H1 (cell line): ENCODE measurements at regions not wholly inside any gene's neighbourhood (a gene's known extent, or its start where the extent isn't known, plus 50 kb on each side); places are given as distances from the start of the nearest gene placed in this dataset.

Experiments used
- ASH2L ChIP-seq: fragments of 200-600, 300-600 bp; sonication (generic); IDR thresholded peaks from one replicate; pipeline ENCODE4 v1.7.1; 2017; ENCODE audit warnings: low read length
- ATF2 ChIP-seq: IDR thresholded peaks from 2 replicates; pipeline ENCODE4 v1.6.1; 2012; ENCODE audit warnings: low read length, inconsistent platforms
- BCL11A ChIP-seq, 2 experiments: IDR thresholded peaks; one replicate each; pipeline ENCODE4 v1.6.1; 2011; ENCODE audit warnings: low read depth in 2 of 2, low read length in 2 of 2, mild to moderate bottlenecking in 2 of 2
- CBX8 ChIP-seq: fragments of 300-800, 300-1000 bp; sonication (generic); IDR thresholded peaks from 2 replicates; pipeline ENCODE4 v1.7.1; 2016; ENCODE audit warnings: low read depth, low read length, borderline replicate concordance
- CTCF ChIP-seq, 3 experiments: IDR thresholded peaks; 1 replicate in 2 of 3; 2 replicates in 1 of 3; pipeline versions ENCODE4 v1.5.1 to v1.6.1; 2011; ENCODE audit warnings: low read length in 3 of 3, mild to moderate bottlenecking in 3 of 3, inconsistent platforms in 2 of 3, low read depth in 1 of 3, moderate library complexity in 1 of 3; ENCODE audit not compliant: insufficient read depth in 1 of 3; ENCODE audit errors: control extremely low read depth in 1 of 3
- EZH2 ChIP-seq: fragments of 200-600 bp; sonication (generic); IDR thresholded peaks from 2 replicates; pipeline ENCODE4 v1.7.1; 2012; ENCODE audit warnings: low read depth, mild to moderate bottlenecking, moderate library complexity, low read length, inconsistent platforms; ENCODE audit not compliant: severe bottlenecking
- FOSL1 ChIP-seq: IDR thresholded peaks from 2 replicates; pipeline ENCODE4 v1.6.1; 2011; ENCODE audit warnings: mild to moderate bottlenecking, low read depth, low read length, moderate library complexity; ENCODE audit not compliant: insufficient read depth
- GABPA ChIP-seq: IDR thresholded peaks from 2 replicates; pipeline ENCODE4 v1.6.1; 2011; ENCODE audit warnings: mild to moderate bottlenecking, low read length, moderate library complexity, borderline replicate concordance; ENCODE audit not compliant: insufficient read depth
- JUN ChIP-seq: IDR thresholded peaks from 2 replicates; pipeline ENCODE4 v1.6.1; 2011; ENCODE audit warnings: low read depth, mild to moderate bottlenecking, improper control_type of control experiment, low read length
- MAFK ChIP-seq: IDR thresholded peaks from 2 replicates; pipeline ENCODE4 v1.6.1; 2012; ENCODE audit warnings: low read depth, mild to moderate bottlenecking, improper control_type of control experiment, low read length
- POLR2A ChIP-seq, 2 experiments: IDR thresholded peaks; 1 replicate in 1 of 2; 2 replicates in 1 of 2; pipeline ENCODE4 v1.6.1; 2011; ENCODE audit warnings: low read depth in 2 of 2, low read length in 2 of 2, mild to moderate bottlenecking in 2 of 2; ENCODE audit errors: control extremely low read depth in 1 of 2
- POLR2AphosphoS5 ChIP-seq: IDR thresholded peaks from 2 replicates; pipeline ENCODE4 v1.6.1; 2011; ENCODE audit warnings: low read depth, low read length
- RAD21 ChIP-seq, 2 experiments: IDR thresholded peaks in 1 of 2; conservative IDR thresholded peaks in 1 of 2; 2 replicates each; pipeline ENCODE4 v1.6.1; 2011; ENCODE audit warnings: low read depth in 2 of 2, low read length in 2 of 2, improper control_type of control experiment in 1 of 2, inconsistent platforms in 1 of 2, mild to moderate bottlenecking in 1 of 2, moderate library complexity in 1 of 2
- SIX5 ChIP-seq: IDR thresholded peaks from 2 replicates; pipeline ENCODE4 v1.6.1; 2011; ENCODE audit warnings: mild to moderate bottlenecking, low read depth, low read length
- SP4 ChIP-seq: IDR thresholded peaks from 2 replicates; pipeline ENCODE4 v1.6.1; 2012; ENCODE audit warnings: low read length, inconsistent platforms
- SUZ12 ChIP-seq: fragments of 200-600 bp; sonication (generic); IDR thresholded peaks from 2 replicates; pipeline ENCODE4 v1.6.1; 2012; ENCODE audit warnings: mild to moderate bottlenecking, inconsistent platforms, low read length, moderate library complexity, mixed read lengths
- TAF7 ChIP-seq: optimal IDR thresholded peaks from 2 replicates; pipeline ENCODE3; 2011; ENCODE audit warnings: low read depth, mild to moderate bottlenecking, inconsistent platforms, low read length, moderate library complexity, borderline replicate concordance
- TCF12 ChIP-seq: IDR thresholded peaks from 2 replicates; pipeline ENCODE4 v1.6.1; 2011; ENCODE audit warnings: low read depth, mild to moderate bottlenecking, low read length
- TEAD4 ChIP-seq: IDR thresholded peaks from 2 replicates; pipeline ENCODE4 v1.6.1; 2012; ENCODE audit warnings: low read depth, low read length, inconsistent platforms, mixed read lengths
- YY1 ChIP-seq: IDR thresholded peaks from 2 replicates; pipeline ENCODE4 v1.6.1; 2011; ENCODE audit warnings: low read depth, mild to moderate bottlenecking, low read length
- ZNF274 ChIP-seq: IDR thresholded peaks from 2 replicates; pipeline ENCODE4 v1.7.0; 2012; ENCODE audit warnings: low read length, borderline replicate concordance; ENCODE audit errors: extremely low read depth

GRCh38 chr1:9428601-9429341 is 110.5 kb upstream of the SLC25A33 start (continued):
- TF ChIP-seq BCL11A (IDR thresholded peaks at IDR 0.05; ENCODE audit: low read depth in 2 of 2, low read length in 2 of 2) (no peak), POLR2AphosphoS5 (peak; percentile 44), SIX5 (no peak), SUZ12 (no peak), CBX8 (no peak), GABPA (no peak), TCF12 (no peak), ASH2L (peak; percentile 23), FOSL1 (no peak), TEAD4 (no peak), JUN (peak; percentile 91), ATF2 (0 out of 2 replicates have a peak, but pooled peaks have one; percentile 75), TAF7 (no peak), ZNF274 (no peak), POLR2A (IDR thresholded peaks at IDR 0.05; ENCODE audit: control extremely low read depth in 1 of 2, low read depth in 2 of 2, low read length in 2 of 2) (peak; percentile 71 to 91), YY1 (no peak), SP4 (peak; percentile 90), CTCF (IDR thresholded peaks at IDR 0.05; ENCODE audit: control extremely low read depth in 1 of 3, insufficient read depth in 1 of 3, low read depth in 1 of 3, low read length in 3 of 3) (peak; percentile 14 to 41 (median 33); a peak in 3 of 4 replicates), MAFK (no peak), RAD21 (IDR thresholded peaks at IDR 0.05 in 1 of 2, conservative IDR thresholded peaks at IDR 0.05 in 1 of 2; ENCODE audit: low read depth in 2 of 2, low read length in 2 of 2) (peak; percentile 41 to 45; a peak in 2 of 4 replicates), EZH2 (no peak)
